GM18519 (cell line): ENCODE measurements at regions not wholly inside any gene's neighbourhood (a gene's known extent, or its start where the extent isn't known, plus 50 kb on each side); places are given as distances from the start of the nearest gene placed in this dataset.

Source experiments
- ATAC-seq: cut with Tn5 transposase; IDR thresholded peaks from one replicate; pipeline ENCODE4 v1.9.1; 2021; ENCODE audit warnings: mild to moderate bottlenecking, moderate library complexity; ENCODE audit not compliant: unreplicated experiment, low FRiP score

- ATAC-seq = no peak
Observed at GRCh38 chr19:30316560-30317106, 55.6 kb upstream of the ZNF536 start.

GRCh38 chr19:30317403-30317802 lies 54.8 kb upstream of the ZNF536 start:
- no peak for ATAC-seq

- ATAC-seq = no peak
Observed at GRCh38 chr19:30318261-30318660, 53.9 kb upstream of the ZNF536 start.

DNA sequence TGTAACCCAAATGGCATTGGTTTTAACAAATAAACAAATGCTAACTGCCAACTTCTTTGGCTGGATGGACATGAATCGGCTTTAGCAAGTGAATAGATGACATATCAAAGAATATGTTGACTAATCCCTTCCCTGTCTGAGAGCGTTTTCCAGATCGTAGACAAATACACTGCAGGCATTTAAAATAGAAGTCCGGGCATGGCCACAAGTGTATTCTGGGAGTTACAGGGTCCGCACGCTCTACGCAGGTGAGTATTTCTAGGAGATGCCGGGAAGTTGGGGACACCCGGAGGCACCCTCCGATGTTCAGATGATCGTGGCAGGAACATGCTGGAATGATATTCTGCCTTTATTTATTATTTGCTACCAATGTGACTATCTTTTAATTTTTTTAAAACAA lies 53.2 kb upstream of the ZNF536 start:
- ATAC-seq = no peak

GRCh38 chr19:30319411-30319810 lies 52.8 kb upstream of the ZNF536 start:
- no peak for ATAC-seq

- no peak for ATAC-seq
Observed at GRCh38 chr19:30319876-30320275, 52.3 kb upstream of the ZNF536 start.

GRCh38 chr19:30320466-30320865 lies 51.7 kb upstream of the ZNF536 start:
- no peak for ATAC-seq

DNA sequence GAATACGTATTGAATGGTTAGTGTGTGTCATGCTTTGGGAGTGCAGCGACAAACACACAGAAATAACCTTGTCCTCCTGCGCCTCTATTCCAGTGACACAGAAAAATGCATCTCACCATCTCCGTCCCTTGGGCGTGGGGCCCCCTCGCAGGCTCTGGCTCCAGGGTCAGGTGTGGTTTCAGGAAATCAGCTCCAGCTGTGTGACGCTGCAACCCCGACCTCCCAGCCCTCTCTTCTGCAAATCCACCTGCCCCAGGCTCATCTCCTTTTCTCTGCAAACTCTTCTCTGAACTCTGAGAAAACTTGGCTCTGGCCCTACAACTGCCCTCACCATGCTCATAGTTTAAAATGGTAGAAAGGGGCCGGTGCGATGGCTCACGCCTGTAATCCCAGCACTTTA lies 51.3 kb upstream of the ZNF536 start:
- ATAC-seq = no peak
